Heart left ventricle (tissue), 16 donors: ENCODE measurements at regions not wholly inside any gene's neighbourhood (a gene's known extent, or its start where the extent isn't known, plus 50 kb on each side); places are given as distances from the start of the nearest gene placed in this dataset.

Experiments
- ATAC-seq, 4 donors: fragments of 200-7000 bp; cut with Tn5 transposase; one replicate each; pipeline ENCODE4 v1.9.1; 2020 to 2022; ENCODE audit warnings: moderate library complexity in 4 of 4, mild to moderate bottlenecking in 3 of 4, moderate number of reproducible peaks in 1 of 4
- DNase-seq, 5 donors: peaks; one replicate each; pipeline ENCODE4 v3.0.0-alpha.2; 2020
- H3K27ac ChIP-seq, 12 donors: fragments of 200-600 bp; sonication (generic) in 4 of 12; one replicate each; pipeline versions ENCODE4 v1.5.0 to v1.8.0; 2016 to 2022; ENCODE audit warnings: mild to moderate bottlenecking in 2 of 12
- H3K27me3 ChIP-seq, 9 donors: fragments of 200-600 bp; sonication (generic) in 2 of 9; one replicate each; pipeline versions ENCODE4 v1.5.1 to v1.8.0; 2016 to 2022; ENCODE audit warnings: mild to moderate bottlenecking in 3 of 9
- H3K36me3 ChIP-seq, 9 donors: fragments of 200-600 bp; sonication (generic) in 2 of 9; one replicate each; pipeline versions ENCODE4 v1.5.0 to v1.8.0; 2018 to 2022; ENCODE audit warnings: mild to moderate bottlenecking in 2 of 9
- H3K4me1 ChIP-seq, 12 donors: fragments of 200-600 bp; sonication (generic) in 4 of 12; one replicate each; pipeline versions ENCODE4 v1.5.0 to v1.8.0; 2016 to 2022; ENCODE audit warnings: mild to moderate bottlenecking in 3 of 12
- H3K4me3 ChIP-seq, 12 donors: fragments of 200-600 bp; sonication (generic) in 4 of 12; one replicate each; pipeline versions ENCODE4 v1.5.0 to v1.8.0; 2017 to 2022; ENCODE audit warnings: mild to moderate bottlenecking in 9 of 12, moderate library complexity in 4 of 12
- H3K9me3 ChIP-seq, 12 donors: fragments of 200-600 bp; sonication (generic) in 4 of 12; one replicate each; pipeline versions ENCODE4 v1.5.0 to v1.8.0; 2016 to 2022; ENCODE audit warnings: mild to moderate bottlenecking in 1 of 12
- POLR2A ChIP-seq, 2 donors: fragments of 450-650 bp; IDR thresholded peaks; one replicate each; pipeline ENCODE4 v1.6.1; 2017; ENCODE audit warnings: antibody characterized with exemption in 2 of 2, mild to moderate bottlenecking in 2 of 2, moderate library complexity in 2 of 2
- WGBS, 4 donors: extraction: QIAGEN DNeasy Blood & Tissue Kit in 2 of 4; methylation state at CpG; one replicate each; pipeline versions ENCODE4 v1.1.5 to v1.1.7; 2013 to 2018; 5-methylcytosine and 5-hydroxymethylcytosine counted together
- intact Hi-C, 10 donors: fragments of 100-400 bp; cut with DNase I; formaldehyde crosslinking; loops; one replicate each; pipeline versions ENCODE4 v1.11.1 to v1.14.2; 2022
- TF ChIP-seq, protein P1 (sequence below), 12 donors: fragments of 200-600 bp; sonication (generic) in 4 of 12; IDR thresholded peaks; one replicate each; pipeline versions ENCODE4 v1.5.0 to v1.8.0; 2018 to 2022; ENCODE audit warnings: antibody characterized with exemption in 12 of 12, mild to moderate bottlenecking in 5 of 12
- donor health status: ischemic (EF 13 %, LVEDD 7.1; RV severe dilation, severe dysfunction).
- donor health status: healthy with polysubstance abuse.
- donor health status: DM: no; HTN: yes; CAD: no.
- donor health status: DM: no; HTN: no; CAD: no.
- donor health status: ischemic (EF 25% LVEDD 6.9; RV normal size, moderate dysfunction).
- donor health status: ischemic (EF 25% LVEDD 5.7; RV mildly dilated, moderate dysfunction).
- donor health status: healthy.
- donor health status: DM: yes; HTN: yes; CAD: no.
- donor health status: ischemic (EF 35%, LVEDD 5.7; RV mildly dilated, moderate dysfunction).
- donor health status: nonischemic (EF 11% LVEDD 7.7; RV severe dilation, severe dysfunction).
- donor health status: DM: yes; HTN: yes; CAD: no.
- donor health status: PGD.
- donor health status: ischemic (EF 29% LVEDD 5.4; RV normal size, mild dysfunction).
- donor health status: nonischemic (EF 23%, LVEDD 6.1; RV moderate dilation, normal function).

DNA sequence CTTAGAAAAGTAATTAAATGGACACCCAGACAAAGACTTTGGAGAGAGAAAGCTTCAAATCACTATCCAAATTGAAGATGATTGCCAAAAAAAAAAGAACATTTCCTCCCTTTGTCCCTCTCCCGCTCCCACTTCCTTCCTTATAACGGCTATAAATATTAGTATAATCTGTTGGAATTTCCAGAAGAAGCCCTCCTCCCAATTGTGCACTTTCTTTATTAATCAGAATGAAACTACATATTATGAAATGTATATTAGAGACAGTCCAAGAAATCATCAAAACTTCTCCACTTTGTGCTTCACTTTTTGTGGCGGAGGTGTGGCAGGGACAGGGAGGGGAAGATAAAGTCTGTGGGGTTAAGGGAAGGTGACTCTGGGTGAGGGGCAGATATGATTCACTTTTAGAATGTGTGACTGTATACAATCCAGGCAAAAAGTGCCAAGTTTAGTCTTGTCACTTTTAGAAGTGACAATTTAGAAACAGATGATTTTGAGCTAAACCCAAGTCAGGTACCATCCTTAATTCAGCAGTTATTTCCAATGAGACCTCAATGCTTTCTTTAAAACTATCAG lies 195.0 kb upstream of the MARCKS start:
- DNase-seq: no peak
- H3K9me3 ChIP-seq: no peaks in the 10 kb centered on the region
- 51 to 65% (median 56%) methylated on average over 3 of the region's 3 CpGs for WGBS, 4 donors
- no peak for TF ChIP-seq POLR2A (IDR thresholded peaks at IDR 0.05)
- TF ChIP-seq, protein P1, sequence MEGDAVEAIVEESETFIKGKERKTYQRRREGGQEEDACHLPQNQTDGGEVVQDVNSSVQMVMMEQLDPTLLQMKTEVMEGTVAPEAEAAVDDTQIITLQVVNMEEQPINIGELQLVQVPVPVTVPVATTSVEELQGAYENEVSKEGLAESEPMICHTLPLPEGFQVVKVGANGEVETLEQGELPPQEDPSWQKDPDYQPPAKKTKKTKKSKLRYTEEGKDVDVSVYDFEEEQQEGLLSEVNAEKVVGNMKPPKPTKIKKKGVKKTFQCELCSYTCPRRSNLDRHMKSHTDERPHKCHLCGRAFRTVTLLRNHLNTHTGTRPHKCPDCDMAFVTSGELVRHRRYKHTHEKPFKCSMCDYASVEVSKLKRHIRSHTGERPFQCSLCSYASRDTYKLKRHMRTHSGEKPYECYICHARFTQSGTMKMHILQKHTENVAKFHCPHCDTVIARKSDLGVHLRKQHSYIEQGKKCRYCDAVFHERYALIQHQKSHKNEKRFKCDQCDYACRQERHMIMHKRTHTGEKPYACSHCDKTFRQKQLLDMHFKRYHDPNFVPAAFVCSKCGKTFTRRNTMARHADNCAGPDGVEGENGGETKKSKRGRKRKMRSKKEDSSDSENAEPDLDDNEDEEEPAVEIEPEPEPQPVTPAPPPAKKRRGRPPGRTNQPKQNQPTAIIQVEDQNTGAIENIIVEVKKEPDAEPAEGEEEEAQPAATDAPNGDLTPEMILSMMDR (IDR thresholded peaks at IDR 0.05): no peak
- peaks cover 0 to 11% (median 0%) of the 10 kb centered on the region in 12 donors for H3K4me1 ChIP-seq
- no peak for ATAC-seq
- intact Hi-C loops: no loop called here
- H3K36me3 ChIP-seq: no peaks in the 10 kb centered on the region
- no peak overlapping the region for H3K27ac ChIP-seq
- H3K4me3 ChIP-seq: no peak overlapping the region
- H3K27me3 ChIP-seq: no peaks in the 10 kb centered on the region

DNA sequence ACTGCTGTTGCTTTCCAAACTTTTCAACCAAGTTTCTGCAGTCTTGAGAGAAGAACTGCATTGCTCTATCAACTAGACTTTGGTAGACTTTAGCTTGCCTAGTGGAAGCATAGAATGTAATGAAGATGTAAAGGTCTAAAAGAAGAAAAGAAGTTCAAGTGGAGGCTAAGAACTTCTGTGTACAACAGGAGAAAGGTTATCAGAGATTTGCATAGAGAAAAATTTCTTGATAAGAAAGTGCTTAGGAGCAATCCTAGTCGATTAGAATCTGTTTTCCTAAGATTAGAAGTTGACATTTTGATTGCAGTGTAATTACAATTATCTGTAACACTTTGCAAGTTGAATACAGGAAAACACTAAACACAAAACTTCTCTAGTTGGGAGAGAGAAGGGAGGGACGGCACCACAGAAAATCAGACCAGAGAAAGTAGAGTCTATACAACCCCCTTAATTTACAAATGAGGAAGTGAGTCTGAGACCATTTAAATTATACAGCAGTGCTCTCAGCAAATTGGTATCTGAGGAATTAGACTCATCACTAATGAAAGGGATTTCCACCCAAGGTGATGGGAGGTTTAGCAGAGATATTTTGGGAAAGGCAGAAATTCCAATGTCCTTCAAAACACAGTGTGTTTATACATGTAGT lies 194.3 kb upstream of the MARCKS start:
- Histone ChIP-seq H3K27me3 (no peaks in the 10 kb centered on the region), H3K27ac (no peak overlapping the region), H3K4me3 (no peak overlapping the region), H3K36me3 (no peaks in the 10 kb centered on the region), H3K9me3 (no peaks in the 10 kb centered on the region), H3K4me1 (peaks cover 0 to 11% (median 0%) of the 10 kb centered on the region in 12 donors)
- WGBS, 4 donors: 39 to 49% (median 46%) methylated on average over 2 of the region's 2 CpGs
- TF ChIP-seq, protein P1 (IDR thresholded peaks at IDR 0.05): no peak
- TF ChIP-seq POLR2A (IDR thresholded peaks at IDR 0.05): no peak
- ATAC-seq (no peak), DNase-seq (no peak)
- intact Hi-C loops: no loop called here

DNA sequence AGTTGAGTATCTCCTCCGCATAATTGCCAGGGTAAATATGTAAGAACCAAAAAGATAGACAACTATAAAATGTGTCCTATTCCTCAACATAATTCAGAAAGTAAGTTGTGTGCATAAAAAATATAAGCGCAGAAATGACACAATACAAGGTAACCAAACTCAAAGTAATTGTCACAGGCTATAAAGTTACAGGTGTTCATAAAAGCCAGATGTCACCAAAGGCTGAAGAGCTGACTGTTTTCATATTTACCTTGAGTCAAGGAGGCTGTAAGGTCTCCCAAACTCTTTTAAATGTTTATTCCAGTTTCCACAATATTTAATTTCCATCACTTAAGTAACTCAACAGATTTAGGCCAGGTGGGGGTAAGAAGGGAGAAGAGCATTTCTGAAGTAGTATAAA lies 192.2 kb upstream of the MARCKS start:
- intact Hi-C loops: no loop called here
- no peak overlapping the region for H3K4me3 ChIP-seq
- H3K36me3 ChIP-seq: no peaks in the 10 kb centered on the region
- DNase-seq: no peak
- no peak for ATAC-seq
- 97 to 98% (median 97%) methylated on average over 2 of the region's 2 CpGs for WGBS, 4 donors
- H3K27me3 ChIP-seq: no peaks in the 10 kb centered on the region
- no peak overlapping the region for H3K27ac ChIP-seq
- TF ChIP-seq POLR2A (IDR thresholded peaks at IDR 0.05): no peak
- TF ChIP-seq, protein P1 (IDR thresholded peaks at IDR 0.05): no peak
- H3K4me1 ChIP-seq: peaks cover 0 to 25% (median 11%) of the 10 kb centered on the region in 12 donors
- no peaks in the 10 kb centered on the region for H3K9me3 ChIP-seq

DNA sequence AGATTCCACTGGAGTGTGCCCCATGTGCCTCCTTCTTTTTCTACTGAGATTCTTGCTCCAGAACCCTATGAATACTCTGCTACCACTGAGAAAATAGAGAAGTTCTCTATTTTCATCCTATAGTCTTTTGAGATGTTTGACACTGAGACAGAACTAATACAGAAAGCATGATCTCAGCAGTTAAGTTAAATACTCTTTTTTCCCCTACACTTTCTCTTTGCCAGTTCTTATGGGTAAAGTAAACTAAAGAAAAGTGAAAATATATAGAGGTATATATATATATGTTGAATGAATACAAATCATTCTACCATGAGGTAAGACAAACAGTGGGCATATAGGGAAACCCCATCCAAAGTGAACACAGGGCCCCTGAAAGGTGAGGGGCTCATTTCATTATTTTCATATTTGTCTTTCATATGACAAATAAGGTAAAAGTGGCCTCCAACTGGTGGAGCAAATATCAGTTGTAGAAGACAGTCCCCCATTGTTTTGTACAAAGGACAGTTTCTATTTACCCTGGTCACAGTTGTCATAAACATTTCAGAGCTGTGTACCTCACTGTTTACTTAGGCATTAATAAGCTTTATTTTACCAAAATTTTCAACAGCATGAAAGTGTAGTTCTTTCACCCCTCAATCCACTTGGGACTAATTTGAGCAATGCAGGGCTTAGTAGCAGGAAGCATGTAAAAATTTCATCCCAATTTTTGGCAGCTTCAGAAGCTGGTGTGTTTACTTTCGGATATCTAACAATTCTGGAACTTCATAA lies 188.3 kb upstream of the MARCKS start:
- DNase-seq (no peak), ATAC-seq (peak; percentile 39 to 67 (median 44))
- Histone ChIP-seq H3K27me3 (no peaks in the 10 kb centered on the region), H3K27ac (peak overlapping the region in 6 of 12 donors; percentile 8 to 56 (median 39)), H3K9me3 (no peaks in the 10 kb centered on the region), H3K4me1 (peaks cover 0 to 42% (median 19%) of the 10 kb centered on the region in 12 donors), H3K4me3 (no peak overlapping the region), H3K36me3 (no peaks in the 10 kb centered on the region)
- TF ChIP-seq POLR2A (IDR thresholded peaks at IDR 0.05): no peak
- TF ChIP-seq, protein P1 (IDR thresholded peaks at IDR 0.05): no peak
- intact Hi-C loops: no loop called here
- WGBS, 4 donors: 36 to 65% (median 48%) methylated on average over 1 of the region's 1 CpG
